Fibroblast of lung (primary cell): ENCODE measurements at regions not wholly inside any gene's neighbourhood (a gene's known extent, or its start where the extent isn't known, plus 50 kb on each side); places are given as distances from the start of the nearest gene placed in this dataset.

Source experiments
- CTCF ChIP-seq, 2 donors: IDR thresholded peaks in 1 of 2; conservative IDR thresholded peaks in 1 of 2; 1 replicate in 1 of 2; 2 replicates in 1 of 2; pipeline ENCODE4 v1.5.1; 2011 to 2012; ENCODE audit warnings: low read length in 2 of 2, control low read depth in 1 of 2, inconsistent platforms in 1 of 2, low read depth in 1 of 2, mild to moderate bottlenecking in 1 of 2
- EZH2 ChIP-seq: IDR thresholded peaks from 2 replicates; pipeline ENCODE4 v1.5.1; 2012; ENCODE audit warnings: low read length, control low read depth, mild to moderate bottlenecking; ENCODE audit errors: missing control alignments

- TF ChIP-seq CTCF (conservative IDR thresholded peaks at IDR 0.05 in 1 of 2, IDR thresholded peaks at IDR 0.05 in 1 of 2; ENCODE audit: low read depth in 1 of 2, low read length in 2 of 2) (no peak), EZH2 (no peak)
Observed at GRCh38 chr12:69047990-69048389, 115.0 kb upstream of the CPM start.
